H9 (cell line): ENCODE measurements at regions not wholly inside any gene's neighbourhood (a gene's known extent, or its start where the extent isn't known, plus 50 kb on each side); places are given as distances from the start of the nearest gene placed in this dataset.
"Not testable (repeated sequence)": the region's sequence is repeated elsewhere in the genome, so short reads cannot be mapped to it uniquely, and the experiment has no call there.

Experiments
- DNase-seq: peaks from one replicate; pipeline ENCODE4 v3.0.0-alpha.2; 2017
- H2AFZ ChIP-seq: one replicate; pipeline ENCODE4 v1.6.1; 2013; ENCODE audit warnings: mild to moderate bottlenecking, low read length, control low read depth, moderate library complexity
- H2AK5ac ChIP-seq: 2 replicates; pipeline ENCODE4 v1.6.1; 2013; ENCODE audit warnings: low read length, control low read depth, mixed read lengths; ENCODE audit not compliant: insufficient read length
- H2BK120ac ChIP-seq: one replicate; pipeline ENCODE4 v1.6.1; 2013; ENCODE audit warnings: low read depth, mild to moderate bottlenecking, low read length, control low read depth, inconsistent platforms; ENCODE audit not compliant: poor library complexity, severe bottlenecking
- H2BK12ac ChIP-seq: 2 replicates; pipeline ENCODE4 v1.6.1; 2013; ENCODE audit warnings: low read length, control low read depth, mixed read lengths, low read depth; ENCODE audit not compliant: insufficient read length
- H2BK15ac ChIP-seq: 2 replicates; pipeline ENCODE4 v1.6.1; 2013; ENCODE audit warnings: low read depth, low read length, control low read depth
- H2BK20ac ChIP-seq: one replicate; pipeline ENCODE4 v1.6.1; 2013; ENCODE audit warnings: low read depth, mild to moderate bottlenecking, low read length, control low read depth, inconsistent platforms; ENCODE audit not compliant: poor library complexity, severe bottlenecking
- H2BK5ac ChIP-seq: 2 replicates; pipeline ENCODE4 v1.6.1; 2013; ENCODE audit warnings: low read length, control low read depth, mixed read lengths; ENCODE audit not compliant: insufficient read length
- H3K14ac ChIP-seq: 2 replicates; pipeline ENCODE4 v1.6.1; 2013; ENCODE audit warnings: low read length, control low read depth; ENCODE audit not compliant: insufficient read depth
- H3K18ac ChIP-seq: 2 replicates; pipeline ENCODE4 v1.6.1; 2013; ENCODE audit warnings: low read depth, mild to moderate bottlenecking, mixed read lengths, low read length, control low read depth; ENCODE audit not compliant: insufficient read length
- H3K23ac ChIP-seq: 2 replicates; pipeline ENCODE4 v1.6.1; 2013; ENCODE audit warnings: low read length, control low read depth, mixed read lengths, low read depth; ENCODE audit not compliant: insufficient read length
- H3K23me2 ChIP-seq: 2 replicates; pipeline ENCODE4 v1.6.1; 2013; ENCODE audit warnings: low read depth, mild to moderate bottlenecking, mixed read lengths, low read length, control low read depth; ENCODE audit not compliant: insufficient read length, poor library complexity, severe bottlenecking
- H3K27ac ChIP-seq: 2 replicates; pipeline ENCODE4 v1.5.1; 2013; ENCODE audit warnings: low read length, control low read depth, mixed read lengths, low read depth; ENCODE audit not compliant: insufficient read length
- H3K27me3 ChIP-seq: 2 replicates; pipeline ENCODE4 v1.6.1; 2013; ENCODE audit warnings: low read length, control low read depth, inconsistent platforms; ENCODE audit not compliant: insufficient read depth
- H3K4ac ChIP-seq: 2 replicates; pipeline ENCODE4 v1.6.1; 2013; ENCODE audit warnings: low read depth, mild to moderate bottlenecking, control low read depth, inconsistent platforms, low read length, moderate library complexity
- H3K4me1 ChIP-seq: 2 replicates; pipeline ENCODE4 v1.6.1; 2013; ENCODE audit warnings: low read length, control low read depth, inconsistent platforms; ENCODE audit not compliant: insufficient read depth
- H3K4me2 ChIP-seq: 2 replicates; pipeline ENCODE4 v1.6.1; 2013; ENCODE audit warnings: low read length, control low read depth, mixed read lengths; ENCODE audit not compliant: insufficient read length, insufficient read depth
- H3K56ac ChIP-seq: 2 replicates; pipeline ENCODE4 v1.6.1; 2013; ENCODE audit warnings: low read depth, mild to moderate bottlenecking, mixed read lengths, low read length, control low read depth; ENCODE audit not compliant: insufficient read length
- H3K79me1 ChIP-seq: 2 replicates; pipeline ENCODE4 v1.6.1; 2013; ENCODE audit warnings: low read depth, mild to moderate bottlenecking, moderate library complexity, low read length, control low read depth, inconsistent platforms; ENCODE audit not compliant: insufficient read depth, poor library complexity, severe bottlenecking
- H3K79me2 ChIP-seq: 2 replicates; pipeline ENCODE4 v1.6.1; 2013; ENCODE audit warnings: low read length, control low read depth, inconsistent platforms; ENCODE audit not compliant: insufficient read depth
- H3K9ac ChIP-seq: 2 replicates; pipeline ENCODE4 v1.6.1; 2013; ENCODE audit warnings: low read length, control low read depth, mixed read lengths; ENCODE audit not compliant: insufficient read length; ENCODE audit errors: extremely low read depth
- H3K9me3 ChIP-seq: one replicate; pipeline ENCODE4 v1.6.1; 2013; ENCODE audit warnings: low read depth, low read length, inconsistent platforms; ENCODE audit not compliant: control insufficient read depth
- H3T11ph ChIP-seq: one replicate; pipeline ENCODE4 v1.6.1; 2013; ENCODE audit warnings: mild to moderate bottlenecking, low read length, control low read depth, inconsistent platforms
- H4K20me1 ChIP-seq: one replicate; pipeline ENCODE4 v1.6.1; 2013; ENCODE audit not compliant: control insufficient read depth, insufficient read length, insufficient read depth
- H4K5ac ChIP-seq: 2 replicates; pipeline ENCODE4 v1.6.1; 2013; ENCODE audit warnings: low read depth, mild to moderate bottlenecking, mixed read lengths, low read length, control low read depth; ENCODE audit not compliant: insufficient read length
- H4K8ac ChIP-seq: replicated peaks from 2 replicates; pipeline ENCODE4 v1.6.1; 2013; ENCODE audit warnings: low read length, control low read depth, mixed read lengths, low read depth; ENCODE audit not compliant: insufficient read length
- H4K91ac ChIP-seq: 2 replicates; pipeline ENCODE4 v1.6.1; 2013; ENCODE audit warnings: low read depth, mild to moderate bottlenecking, moderate library complexity, mixed read lengths, low read length, control low read depth; ENCODE audit not compliant: insufficient read length
- H3K27ac Mint-ChIP-seq, 3 experiments: 2 replicates in 2 of 3; 3 replicates in 1 of 3; pipeline ENCODE4 v1.8.0; 2020 to 2021; ENCODE audit warnings: mixed read lengths in 3 of 3, mild to moderate bottlenecking in 1 of 3, moderate library complexity in 1 of 3
- H3K27me3 Mint-ChIP-seq: 2 replicates; pipeline ENCODE4 v1.8.0; 2021; ENCODE audit warnings: low read depth, mild to moderate bottlenecking, moderate library complexity, mixed read lengths
- H3K36me3 Mint-ChIP-seq, 3 experiments: 2 replicates in 2 of 3; 3 replicates in 1 of 3; pipeline ENCODE4 v1.8.0; 2020 to 2021; ENCODE audit warnings: low read depth in 3 of 3, mixed read lengths in 3 of 3; ENCODE audit not compliant: insufficient read depth in 1 of 3
- H3K4me1 Mint-ChIP-seq, 2 experiments: 2 replicates each; pipeline ENCODE4 v1.8.0; 2020; ENCODE audit warnings: mixed read lengths in 2 of 2
- H3K4me3 Mint-ChIP-seq, 2 experiments: 2 replicates in 1 of 2; 3 replicates in 1 of 2; pipeline ENCODE4 v1.8.0; 2020 to 2021; ENCODE audit warnings: mild to moderate bottlenecking in 2 of 2, mixed read lengths in 2 of 2, moderate library complexity in 1 of 2
- H3K9me3 Mint-ChIP-seq, 2 experiments: 2 replicates in 1 of 2; 3 replicates in 1 of 2; pipeline ENCODE4 v1.8.0; 2020; ENCODE audit warnings: mild to moderate bottlenecking in 2 of 2, mixed read lengths in 2 of 2, moderate library complexity in 1 of 2
- WGBS: extraction: QIAGEN DNeasy Blood & Tissue Kit; methylation state at CpG from one replicate; pipeline ENCODE4 v1.1.7; 2013; ENCODE audit warnings: missing lambda C conversion rate, low lambda C conversion rate, mixed read lengths; ENCODE audit not compliant: insufficient read length; ENCODE audit errors: extremely low coverage; 5-methylcytosine and 5-hydroxymethylcytosine counted together
- TF ChIP-seq, protein P1 (sequence below): fragments of 200-600 bp; sonication (generic); conservative IDR thresholded peaks from 3 replicates; pipeline ENCODE4 v1.8.0; 2021; ENCODE audit warnings: antibody characterized with exemption, mild to moderate bottlenecking

DNA sequence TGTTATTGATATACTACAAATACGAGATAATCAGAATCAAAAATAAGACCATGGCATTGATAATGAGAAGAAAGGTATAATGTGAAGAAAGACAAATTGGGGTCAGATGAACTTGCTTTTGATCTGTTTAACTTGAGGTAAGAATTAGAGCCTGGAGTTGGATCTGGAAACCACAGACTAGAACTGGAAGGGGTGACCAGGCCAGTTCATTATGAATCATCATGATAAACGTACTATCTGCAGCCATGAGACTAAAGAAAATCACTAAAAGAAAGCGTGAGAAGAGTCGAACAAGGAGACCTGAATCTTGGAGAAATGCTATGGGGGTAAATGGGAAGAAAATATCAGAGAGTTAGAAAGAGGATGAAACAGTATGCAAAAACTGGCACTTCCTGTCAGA is 967.5 kb downstream of the NR2F1-AS1 start:
- Mint-ChIP-seq H3K27me3 (no peaks in the 10 kb centered on the region), H3K9me3 (peaks cover 0 to 2% of the 10 kb centered on the region in 2 experiments; a peak in 2 of 5 replicates), H3K27ac (no peak overlapping the region), H3K4me3 (no peak overlapping the region), H3K4me1 (no peaks in the 10 kb centered on the region), H3K36me3 (0 out of 7 replicates have a peak, but pooled peaks cover 0 to 3% (median 0%) of the 10 kb centered on the region in 3 experiments)
- no peak overlapping the region for H2BK20ac ChIP-seq
- H3K56ac ChIP-seq = no peak overlapping the region
- no peak overlapping the region for H3K4ac ChIP-seq
- no peak overlapping the region for H2BK12ac ChIP-seq
- H3K14ac ChIP-seq = no peak overlapping the region
- H3K27ac ChIP-seq = no peak overlapping the region
- no peaks in the 10 kb centered on the region for H3K4me1 ChIP-seq
- no peaks in the 10 kb centered on the region for H4K20me1 ChIP-seq
- TF ChIP-seq, protein P1, sequence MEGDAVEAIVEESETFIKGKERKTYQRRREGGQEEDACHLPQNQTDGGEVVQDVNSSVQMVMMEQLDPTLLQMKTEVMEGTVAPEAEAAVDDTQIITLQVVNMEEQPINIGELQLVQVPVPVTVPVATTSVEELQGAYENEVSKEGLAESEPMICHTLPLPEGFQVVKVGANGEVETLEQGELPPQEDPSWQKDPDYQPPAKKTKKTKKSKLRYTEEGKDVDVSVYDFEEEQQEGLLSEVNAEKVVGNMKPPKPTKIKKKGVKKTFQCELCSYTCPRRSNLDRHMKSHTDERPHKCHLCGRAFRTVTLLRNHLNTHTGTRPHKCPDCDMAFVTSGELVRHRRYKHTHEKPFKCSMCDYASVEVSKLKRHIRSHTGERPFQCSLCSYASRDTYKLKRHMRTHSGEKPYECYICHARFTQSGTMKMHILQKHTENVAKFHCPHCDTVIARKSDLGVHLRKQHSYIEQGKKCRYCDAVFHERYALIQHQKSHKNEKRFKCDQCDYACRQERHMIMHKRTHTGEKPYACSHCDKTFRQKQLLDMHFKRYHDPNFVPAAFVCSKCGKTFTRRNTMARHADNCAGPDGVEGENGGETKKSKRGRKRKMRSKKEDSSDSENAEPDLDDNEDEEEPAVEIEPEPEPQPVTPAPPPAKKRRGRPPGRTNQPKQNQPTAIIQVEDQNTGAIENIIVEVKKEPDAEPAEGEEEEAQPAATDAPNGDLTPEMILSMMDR = no peak
- no peaks in the 10 kb centered on the region for H3K79me2 ChIP-seq
- no peak overlapping the region for H2BK15ac ChIP-seq
- no peak overlapping the region for H4K8ac ChIP-seq
- H3K4me2 ChIP-seq = no peak overlapping the region
- no peak overlapping the region for H3K18ac ChIP-seq
- 100% methylated on average over 1 of the region's 4 CpGs for WGBS
- no peak overlapping the region for H2BK5ac ChIP-seq
- no peak overlapping the region for H4K91ac ChIP-seq
- DNase-seq = no peak
- H2AFZ ChIP-seq = no peak overlapping the region
- H3T11ph ChIP-seq = no peak overlapping the region
- H3K9ac ChIP-seq = no peak overlapping the region
- no peak overlapping the region for H2BK120ac ChIP-seq
- no peak overlapping the region for H2AK5ac ChIP-seq
- no peaks in the 10 kb centered on the region for H3K27me3 ChIP-seq
- no peaks in the 10 kb centered on the region for H3K79me1 ChIP-seq
- H3K9me3 ChIP-seq = no peaks in the 10 kb centered on the region
- H3K23ac ChIP-seq = no peak overlapping the region
- no peaks in the 10 kb centered on the region for H3K23me2 ChIP-seq
- no peak overlapping the region for H4K5ac ChIP-seq

DNA sequence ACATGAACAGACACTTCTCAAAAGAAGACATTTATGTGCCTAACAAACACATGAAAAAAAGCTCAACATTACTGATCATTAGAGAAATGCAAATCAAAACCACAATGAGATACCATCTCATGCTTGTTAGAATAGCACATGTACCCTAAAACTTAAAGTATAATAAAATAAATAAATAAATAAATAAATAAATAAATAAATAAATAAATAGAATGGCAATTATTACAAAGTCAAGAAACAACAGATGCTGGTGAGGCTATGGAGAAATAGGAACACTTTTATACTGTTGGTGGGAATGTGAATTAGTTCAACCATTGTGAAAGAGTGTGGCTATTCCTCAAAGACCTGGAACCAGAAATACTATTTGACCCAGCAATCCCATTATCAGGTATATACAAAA is 970.6 kb downstream of the NR2F1-AS1 start:
- not testable (repeated sequence) for H3T11ph ChIP-seq, H3K23ac ChIP-seq, H2AFZ ChIP-seq, DNase-seq, H4K20me1 ChIP-seq, H3K79me2 ChIP-seq, H3K4me3 Mint-ChIP-seq, H3K4me1 Mint-ChIP-seq, H3K27me3 ChIP-seq, H4K5ac ChIP-seq, H3K27me3 Mint-ChIP-seq, H3K27ac Mint-ChIP-seq, H2BK120ac ChIP-seq, H3K14ac ChIP-seq, H3K9me3 ChIP-seq, H3K4me1 ChIP-seq, H3K18ac ChIP-seq, H3K9ac ChIP-seq, H4K91ac ChIP-seq, H2BK5ac ChIP-seq, H3K36me3 Mint-ChIP-seq, H2BK20ac ChIP-seq, H3K23me2 ChIP-seq, H3K79me1 ChIP-seq, H3K4me2 ChIP-seq, H2BK12ac ChIP-seq, H3K4ac ChIP-seq, H4K8ac ChIP-seq, H2BK15ac ChIP-seq, H3K27ac ChIP-seq, H3K56ac ChIP-seq, H2AK5ac ChIP-seq, H3K9me3 Mint-ChIP-seq
